ENCODE measurements at regions not wholly inside any gene's neighbourhood (a gene's known extent, or its start where the extent isn't known, plus 50 kb on each side); places are given as distances from the start of the nearest gene placed in this dataset.
A peak's percentile ranks its signal among the peaks of the same experiment; 100 is the strongest.

- no peak for DNase-seq (ENCODE audit: low read depth)
Measured at GRCh38 chr5:33324667-33325307, 116.0 kb upstream of the TARS1 start.

DNA sequence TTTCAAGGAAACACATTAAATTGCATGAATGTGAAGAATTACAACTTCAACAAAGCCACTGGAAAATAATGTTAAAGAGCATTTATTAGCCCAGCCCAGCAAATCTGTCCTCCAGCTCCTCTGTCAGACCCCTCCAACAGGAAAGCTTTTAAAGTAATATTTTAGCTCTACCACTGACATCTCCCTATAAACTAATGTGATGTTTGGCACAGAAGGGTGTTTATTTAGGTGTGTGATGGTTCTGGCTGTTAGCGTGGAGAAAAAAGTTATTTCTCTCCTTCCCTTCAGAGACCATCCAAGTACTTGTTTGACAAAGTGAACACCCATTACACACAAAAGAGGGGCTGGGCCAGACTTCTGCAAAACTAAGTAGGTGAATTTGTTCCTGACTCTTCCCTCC lies 111.9 kb upstream of the TARS1 start:
- no peak for DNase-seq (ENCODE audit: low read depth)

GRCh38 chr5:33329891-33330290 lies 110.9 kb upstream of the TARS1 start:
- DNase-seq (ENCODE audit: low read depth), result no peak

DNA sequence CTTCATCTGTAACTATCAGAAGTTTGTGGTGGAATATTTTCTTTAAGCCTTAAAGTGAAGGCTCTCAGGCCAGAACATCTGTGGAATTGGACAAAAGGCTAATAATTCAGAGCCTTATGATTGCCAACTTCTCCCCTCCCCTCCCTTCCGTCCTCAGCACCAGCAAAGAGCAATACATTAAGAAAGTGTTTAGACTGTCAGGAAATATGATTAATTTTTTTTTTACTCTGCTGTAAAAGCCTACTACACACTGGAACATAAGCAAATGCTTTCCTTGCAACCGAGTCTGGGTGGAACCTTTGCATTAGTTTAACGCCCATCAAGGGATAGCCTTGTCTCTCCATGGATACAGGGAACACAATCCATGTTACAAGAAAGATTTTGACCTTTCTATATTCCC lies 110.3 kb upstream of the TARS1 start:
- DNase-seq (ENCODE audit: low read depth), result no peak

GRCh38 chr5:33330992-33331391 lies 109.8 kb upstream of the TARS1 start:
- no peak for DNase-seq (ENCODE audit: low read depth)

- no peak for DNase-seq (ENCODE audit: low read depth)
Measured at GRCh38 chr5:33332804-33333203, 108.0 kb upstream of the TARS1 start.

DNA sequence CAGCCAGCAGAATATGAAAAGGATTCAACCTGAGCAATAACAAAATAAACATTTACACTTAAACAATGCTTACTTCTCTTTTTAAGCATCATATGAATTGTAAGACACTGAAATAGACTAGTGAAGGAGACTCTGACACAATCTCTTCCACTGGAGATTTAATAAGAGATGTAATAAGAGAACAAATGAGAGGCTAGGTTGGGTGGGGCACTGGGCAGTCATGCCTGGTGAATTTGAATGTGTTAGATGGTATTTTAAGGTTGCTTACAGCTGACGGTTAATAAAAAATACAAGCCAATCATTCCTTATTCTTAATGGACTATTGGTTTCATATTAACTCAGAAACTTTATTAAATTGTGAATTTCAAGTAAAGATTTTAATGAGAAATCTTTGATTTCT lies 105.9 kb upstream of the TARS1 start:
- DNase-seq (ENCODE audit: low read depth), result no peak

GRCh38 chr5:33336891-33337636 lies 103.7 kb upstream of the TARS1 start:
- no peak for DNase-seq (ENCODE audit: low read depth)

DNA sequence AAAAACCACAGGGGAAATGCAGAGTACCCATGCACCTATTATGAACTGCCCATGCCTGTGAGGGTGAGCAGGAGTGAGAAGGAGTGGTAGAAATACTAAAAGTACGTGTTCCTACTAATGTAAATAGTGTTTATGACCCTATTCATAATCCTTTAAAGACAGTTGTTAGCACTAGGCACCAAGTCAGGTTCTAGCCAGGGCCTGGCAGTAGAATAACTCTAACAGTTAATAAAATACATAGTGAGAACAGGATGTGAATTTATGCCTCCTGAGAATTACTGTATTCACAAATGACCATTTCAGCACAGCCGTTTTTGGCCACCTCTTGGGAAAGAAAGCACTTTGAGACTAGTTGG lies 103.2 kb upstream of the TARS1 start:
- DNase-seq (ENCODE audit: low read depth), result no peak

DNA sequence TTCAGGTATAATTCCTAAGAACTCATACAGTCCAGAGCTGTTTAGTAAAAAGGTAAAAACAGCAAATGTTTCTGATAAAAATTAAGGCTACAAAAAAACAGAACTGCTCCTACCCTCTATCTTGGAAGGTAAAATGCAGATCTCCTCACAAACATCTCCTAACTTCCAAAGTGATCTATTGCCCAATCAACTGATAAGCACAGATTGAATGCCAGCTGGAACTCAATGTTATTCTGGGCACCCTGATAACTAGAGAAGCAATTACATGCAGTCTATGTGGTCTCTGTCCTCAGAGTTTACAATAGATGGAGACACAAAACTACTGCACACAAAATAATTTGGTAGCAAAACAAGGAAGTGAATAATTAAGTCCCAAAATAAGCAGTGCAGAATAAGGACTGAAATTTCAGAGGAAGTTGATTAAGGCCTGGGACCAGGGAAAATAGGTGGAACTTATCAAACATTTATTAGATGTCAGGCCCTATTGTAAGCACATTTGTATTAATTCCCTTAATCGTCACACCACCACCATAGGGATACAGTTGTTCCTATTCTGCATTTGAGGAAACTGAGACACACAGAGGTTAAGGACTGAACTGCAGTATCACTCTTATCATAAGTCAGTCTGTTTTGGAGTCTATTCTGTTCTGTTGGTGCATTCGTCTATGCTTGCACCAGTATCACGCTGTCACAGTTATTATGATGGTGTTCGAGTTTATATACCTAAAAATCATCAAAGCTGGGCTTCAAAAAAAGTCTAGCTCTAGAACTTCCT lies 102.2 kb upstream of the TARS1 start:
- no peak for DNase-seq (ENCODE audit: low read depth)

DNA sequence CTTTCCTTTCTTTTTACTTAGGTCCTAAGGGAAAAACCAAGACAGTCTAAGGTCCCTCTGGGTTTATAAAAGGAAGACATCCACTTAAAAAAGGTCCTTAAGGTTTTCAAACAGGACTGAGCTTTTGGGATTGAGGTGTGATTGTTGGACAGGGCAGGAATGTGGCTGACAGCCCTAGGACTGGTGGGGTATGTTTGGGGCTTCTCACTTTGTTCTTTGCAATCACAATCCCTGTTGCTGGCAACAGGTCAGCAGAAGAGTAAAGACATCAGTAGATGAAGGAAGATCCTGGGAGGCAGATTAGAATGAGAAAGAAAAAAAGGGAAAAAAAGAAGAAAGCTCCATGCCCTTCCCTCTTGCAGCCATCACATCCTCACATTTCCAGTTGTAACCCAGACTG lies 101.4 kb upstream of the TARS1 start:
- no peak for DNase-seq (ENCODE audit: low read depth)

GRCh38 chr5:33340195-33340594 lies 100.6 kb upstream of the TARS1 start:
- DNase-seq (ENCODE audit: low read depth), result no peak

- DNase-seq (ENCODE audit: low read depth), result no peak
Measured at GRCh38 chr5:33341351-33341750, 99.4 kb upstream of the TARS1 start.

DNA sequence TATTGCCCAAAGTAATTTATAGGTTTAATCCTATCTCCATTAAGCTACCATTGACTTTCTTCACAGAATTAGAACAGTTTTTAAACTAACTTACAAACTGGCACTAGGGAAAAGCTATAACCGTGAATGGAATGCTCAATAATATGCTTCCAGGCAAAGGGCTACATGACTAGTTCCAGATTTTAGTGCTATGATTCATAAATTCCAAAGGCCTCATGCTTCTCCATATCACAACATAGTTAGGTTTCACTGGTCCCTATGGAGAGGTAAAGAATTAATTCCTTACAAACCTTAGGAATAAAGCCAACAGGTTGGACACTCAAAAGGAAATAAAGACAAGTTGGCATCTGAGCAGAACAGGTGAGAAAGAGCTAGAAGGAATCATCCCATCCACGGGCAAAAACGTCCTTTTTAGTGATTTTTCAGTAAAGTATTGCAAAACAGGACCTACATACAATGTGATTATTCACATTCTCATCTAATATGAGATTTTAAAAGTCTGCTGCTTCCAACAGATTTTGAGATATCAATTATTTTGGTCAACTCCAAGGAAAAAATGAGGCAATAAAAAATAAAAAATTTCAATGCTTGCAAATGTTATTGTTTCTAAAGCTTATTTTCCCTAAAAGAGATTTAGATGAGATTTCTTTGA lies 97.0 kb upstream of the TARS1 start:
- DNase-seq (ENCODE audit: low read depth), result peak; percentile 86

DNA sequence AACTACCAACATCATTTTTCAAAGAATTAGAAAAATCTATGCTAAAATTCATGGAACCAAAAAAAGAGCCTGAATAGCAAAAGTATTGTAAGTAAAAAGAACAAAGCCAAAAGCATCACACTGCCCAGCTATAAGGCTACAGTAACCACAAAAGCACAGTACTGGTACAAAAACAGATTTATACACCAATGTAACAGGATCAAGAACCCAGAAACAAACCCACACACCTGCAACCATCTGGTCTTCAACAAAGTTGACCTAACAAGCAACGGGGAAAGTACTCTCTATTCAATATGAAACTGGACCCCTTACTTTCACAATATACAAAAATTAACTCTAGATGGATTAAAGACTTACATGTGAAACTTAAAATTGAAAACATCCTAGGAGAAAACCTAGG lies 94.2 kb upstream of the TARS1 start:
- no peak for DNase-seq (ENCODE audit: low read depth)

DNA sequence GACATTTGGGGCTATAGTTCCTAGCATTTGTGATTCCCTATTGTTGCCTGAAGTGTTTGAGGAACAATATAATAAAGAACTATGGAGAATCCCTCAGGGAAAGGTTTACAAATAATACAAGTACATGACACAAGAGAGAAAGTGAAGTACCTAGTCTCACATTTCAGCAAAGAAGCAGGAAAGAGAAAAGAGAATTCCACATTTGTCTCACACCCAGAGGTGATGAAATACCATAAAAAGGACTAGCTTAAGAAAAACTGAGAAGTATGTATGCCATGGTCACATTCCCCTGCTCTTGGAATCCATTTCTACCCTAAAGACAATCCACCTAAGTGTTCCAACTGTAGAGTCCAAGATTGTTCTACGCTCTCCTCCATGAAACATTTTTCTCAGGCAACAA lies 79.0 kb upstream of the TARS1 start:
- DNase-seq (ENCODE audit: low read depth), result no peak

- DNase-seq (ENCODE audit: low read depth), result peak; percentile 57
Measured at GRCh38 chr5:33362915-33363314, 77.8 kb upstream of the TARS1 start.

DNA sequence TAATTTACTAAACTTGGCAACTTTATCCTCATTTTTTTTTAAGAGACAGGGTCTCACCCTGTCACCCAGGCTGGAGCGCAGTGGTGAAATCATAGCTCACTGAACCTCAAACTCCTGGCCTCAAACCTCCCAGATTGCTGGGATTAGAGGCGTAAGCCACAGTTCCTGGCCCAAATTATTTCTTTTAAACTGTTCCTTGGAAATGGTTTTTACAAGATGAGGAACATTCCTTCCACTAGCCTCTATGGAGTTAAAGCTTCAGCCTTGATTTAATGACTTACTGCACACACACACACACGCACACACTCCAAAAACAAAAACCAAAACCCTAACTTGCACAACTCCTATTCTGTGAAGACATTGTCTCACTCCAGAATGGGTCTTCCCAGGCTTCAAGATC lies 77.2 kb upstream of the TARS1 start:
- no peak for DNase-seq (ENCODE audit: low read depth)

- no peak for DNase-seq (ENCODE audit: low read depth)
Measured at GRCh38 chr5:33364406-33364805, 76.4 kb upstream of the TARS1 start.

GRCh38 chr5:33367416-33367815 lies 73.3 kb upstream of the TARS1 start:
- peak; percentile 52 for DNase-seq (ENCODE audit: low read depth)

DNA sequence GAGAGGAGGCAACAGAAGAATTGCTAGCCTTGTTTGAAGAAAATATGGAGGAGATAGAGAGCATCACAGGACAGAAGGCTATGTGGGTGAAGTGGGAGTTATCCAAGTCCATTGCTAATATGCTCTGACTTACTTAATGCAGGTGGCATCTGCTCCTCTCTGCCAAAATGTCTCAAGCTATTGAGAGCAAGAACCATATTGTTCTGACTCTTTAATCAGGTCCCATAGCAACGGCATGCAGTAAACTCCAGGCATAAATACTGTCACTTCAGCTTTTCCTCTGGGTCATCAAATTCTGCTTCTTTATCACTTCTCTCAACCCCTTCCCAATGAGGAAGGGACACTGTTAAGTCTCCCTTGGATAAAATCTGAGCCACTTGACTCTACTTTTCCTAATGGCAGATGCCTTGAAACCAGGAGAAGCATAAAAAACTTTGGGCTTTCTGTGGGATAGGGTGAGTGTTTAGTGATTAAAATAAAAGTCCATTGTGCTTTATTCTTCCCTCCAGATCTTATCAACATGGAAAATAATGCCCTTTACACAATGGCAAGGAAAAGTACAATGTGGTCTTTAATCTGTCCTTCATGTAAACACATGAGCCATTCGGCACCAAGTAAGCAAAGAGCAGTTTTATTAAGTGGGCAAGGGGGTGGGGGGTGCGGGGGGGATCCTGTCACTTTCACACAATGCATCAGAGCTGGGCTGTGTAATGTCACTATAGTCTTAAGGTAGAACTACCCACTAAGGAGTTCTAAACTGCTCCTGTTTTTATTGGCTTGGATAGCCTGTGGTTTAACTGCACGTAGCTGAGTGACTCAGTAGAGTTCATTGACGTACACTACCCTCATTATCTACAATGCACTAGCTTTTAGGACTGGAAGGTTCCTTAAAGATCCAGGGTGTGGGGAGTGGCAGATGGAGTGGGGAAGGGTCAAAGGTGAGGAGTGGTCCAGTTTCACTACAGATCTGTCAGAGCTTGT lies 71.0 kb upstream of the TARS1 start:
- DNase-seq (ENCODE audit: low read depth), result peak; percentile 96

Measured in M059J (cell line).